Activated T-cell treated with anti-CD3 and anti-CD28 coated beads, Interleukin-2, amount 50 U/mL, for 24 hours (primary cell): ENCODE measurements at regions not wholly inside any gene's neighbourhood (a gene's known extent, or its start where the extent isn't known, plus 50 kb on each side); places are given as distances from the start of the nearest gene placed in this dataset.

ENCODE experiments used
- DNase-seq: peaks from one replicate; pipeline ENCODE4 v3.0.0-alpha.2; 2020
- H3K27ac Mint-ChIP-seq: 2 replicates; pipeline ENCODE4 v1.8.0; 2020; ENCODE audit warnings: mild to moderate bottlenecking, mixed read lengths
- H3K27me3 Mint-ChIP-seq: 2 replicates; pipeline ENCODE4 v1.8.0; 2020; ENCODE audit warnings: mixed read lengths
- H3K36me3 Mint-ChIP-seq: 2 replicates; pipeline ENCODE4 v1.8.0; 2020; ENCODE audit warnings: low read depth, mixed read lengths
- H3K4me1 Mint-ChIP-seq: 2 replicates; pipeline ENCODE4 v1.8.0; 2020; ENCODE audit warnings: low read depth, mixed read lengths
- H3K4me3 Mint-ChIP-seq: 2 replicates; pipeline ENCODE4 v1.8.0; 2020; ENCODE audit warnings: mild to moderate bottlenecking, moderate library complexity, mixed read lengths
- H3K9me3 Mint-ChIP-seq: 2 replicates; pipeline ENCODE4 v1.8.0; 2020; ENCODE audit warnings: mixed read lengths

DNA sequence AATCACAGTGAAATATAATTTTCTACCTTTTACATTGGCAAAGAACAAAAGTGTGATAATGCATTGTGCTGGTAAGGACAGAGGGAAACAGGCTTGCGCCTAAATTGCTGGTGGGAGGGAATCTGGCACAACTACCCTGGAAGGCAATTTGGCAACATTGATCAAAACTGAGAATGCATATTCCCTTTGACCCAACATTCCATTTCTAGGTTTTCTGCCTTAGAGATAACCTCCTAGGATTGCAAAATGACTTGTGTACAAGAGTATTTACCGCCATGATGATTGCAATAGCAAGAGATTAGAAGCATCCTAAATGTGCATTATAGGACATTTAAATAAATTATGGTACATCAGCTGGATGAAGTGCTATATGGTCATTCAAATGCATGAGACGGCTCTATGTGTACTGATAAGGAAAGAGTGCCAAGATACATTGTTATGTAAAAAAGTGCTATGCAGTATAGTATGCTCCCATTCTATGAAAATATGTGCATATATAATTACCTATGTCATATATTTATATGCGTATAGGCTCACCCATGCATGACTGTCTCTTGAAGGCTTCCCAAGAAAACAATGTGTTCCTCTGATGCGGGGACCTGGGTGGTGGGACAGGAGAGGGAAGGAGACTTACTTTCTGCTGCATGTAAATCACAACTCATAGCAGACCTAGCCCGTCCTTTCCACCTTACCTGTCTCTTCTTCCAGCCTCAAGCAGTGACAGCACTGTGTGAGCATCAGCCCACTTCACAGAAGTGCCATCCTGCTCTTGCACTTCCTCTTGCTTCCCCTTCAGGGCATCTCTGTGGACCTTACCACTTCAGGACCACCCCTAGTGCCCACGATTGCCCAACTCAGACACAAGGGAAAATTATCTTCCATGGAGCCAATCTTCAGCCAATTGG is 249.9 kb upstream of the TLE3 start:
- Mint-ChIP-seq H3K9me3 (no peaks in the 10 kb centered on the region), H3K27ac (no peak overlapping the region), H3K36me3 (no peaks in the 10 kb centered on the region), H3K4me3 (no peak overlapping the region), H3K27me3 (peaks cover 14% of the 10 kb centered on the region), H3K4me1 (peaks cover 2% of the 10 kb centered on the region)
- DNase-seq: no peak

DNA sequence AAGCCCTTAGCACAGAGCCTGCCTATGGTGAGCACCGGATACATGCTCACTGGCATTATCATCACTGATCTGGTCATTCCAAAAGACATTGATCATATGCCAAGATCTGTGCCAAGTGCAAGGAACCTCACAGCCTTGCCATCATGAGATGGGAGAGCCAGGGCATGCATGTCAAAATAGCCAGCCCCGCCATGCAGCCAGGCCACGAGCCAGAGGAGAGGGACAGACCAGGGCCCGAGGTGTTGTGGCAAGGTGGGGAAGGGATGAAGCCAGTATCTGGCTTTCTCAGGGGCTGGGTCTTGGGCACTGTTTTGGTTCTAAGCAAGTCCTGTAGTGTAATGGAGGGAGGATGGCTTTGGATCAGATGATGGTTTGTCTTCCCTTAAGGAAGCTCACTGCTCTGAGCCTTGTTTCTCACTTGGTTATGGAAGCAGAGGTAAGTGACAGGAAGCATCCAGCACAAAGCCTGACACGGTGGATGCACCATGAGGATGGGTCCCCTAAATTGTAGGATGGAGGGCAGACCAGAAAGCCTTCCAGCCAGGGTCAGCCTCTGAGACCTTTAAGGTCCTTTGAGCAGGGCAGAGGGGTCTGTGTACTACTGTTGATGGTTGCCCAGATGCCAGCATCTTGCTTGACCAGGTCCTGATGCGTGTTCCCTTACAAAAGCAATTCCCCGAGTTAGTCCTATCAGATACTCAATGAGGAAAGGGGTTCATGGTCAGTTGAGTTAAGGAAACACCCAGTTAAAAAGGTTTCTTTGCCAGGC is 247.7 kb upstream of the TLE3 start:
- Mint-ChIP-seq H3K4me1 (peaks cover 2% of the 10 kb centered on the region), H3K4me3 (no peak overlapping the region), H3K9me3 (no peaks in the 10 kb centered on the region), H3K36me3 (no peaks in the 10 kb centered on the region), H3K27me3 (peaks cover 12% of the 10 kb centered on the region), H3K27ac (no peak overlapping the region)
- no peak for DNase-seq

- H3K9me3 Mint-ChIP-seq: no peaks in the 10 kb centered on the region
- H3K4me3 Mint-ChIP-seq: no peak overlapping the region
- peaks cover 2% of the 10 kb centered on the region for H3K4me1 Mint-ChIP-seq
- H3K36me3 Mint-ChIP-seq: no peaks in the 10 kb centered on the region
- DNase-seq: no peak
- no peak overlapping the region for H3K27ac Mint-ChIP-seq
- peaks cover 11% of the 10 kb centered on the region for H3K27me3 Mint-ChIP-seq
These were observed 246.9 kb upstream of the TLE3 start for GRCh38 chr15:70344666-70345065.

GRCh38 chr15:70343961-70344621 is 246.4 kb upstream of the TLE3 start:
- Mint-ChIP-seq H3K9me3 (no peaks in the 10 kb centered on the region), H3K27me3 (peaks cover 8% of the 10 kb centered on the region), H3K4me1 (peaks cover 2% of the 10 kb centered on the region), H3K36me3 (no peaks in the 10 kb centered on the region), H3K27ac (no peak overlapping the region), H3K4me3 (no peak overlapping the region)
- DNase-seq: no peak

DNA sequence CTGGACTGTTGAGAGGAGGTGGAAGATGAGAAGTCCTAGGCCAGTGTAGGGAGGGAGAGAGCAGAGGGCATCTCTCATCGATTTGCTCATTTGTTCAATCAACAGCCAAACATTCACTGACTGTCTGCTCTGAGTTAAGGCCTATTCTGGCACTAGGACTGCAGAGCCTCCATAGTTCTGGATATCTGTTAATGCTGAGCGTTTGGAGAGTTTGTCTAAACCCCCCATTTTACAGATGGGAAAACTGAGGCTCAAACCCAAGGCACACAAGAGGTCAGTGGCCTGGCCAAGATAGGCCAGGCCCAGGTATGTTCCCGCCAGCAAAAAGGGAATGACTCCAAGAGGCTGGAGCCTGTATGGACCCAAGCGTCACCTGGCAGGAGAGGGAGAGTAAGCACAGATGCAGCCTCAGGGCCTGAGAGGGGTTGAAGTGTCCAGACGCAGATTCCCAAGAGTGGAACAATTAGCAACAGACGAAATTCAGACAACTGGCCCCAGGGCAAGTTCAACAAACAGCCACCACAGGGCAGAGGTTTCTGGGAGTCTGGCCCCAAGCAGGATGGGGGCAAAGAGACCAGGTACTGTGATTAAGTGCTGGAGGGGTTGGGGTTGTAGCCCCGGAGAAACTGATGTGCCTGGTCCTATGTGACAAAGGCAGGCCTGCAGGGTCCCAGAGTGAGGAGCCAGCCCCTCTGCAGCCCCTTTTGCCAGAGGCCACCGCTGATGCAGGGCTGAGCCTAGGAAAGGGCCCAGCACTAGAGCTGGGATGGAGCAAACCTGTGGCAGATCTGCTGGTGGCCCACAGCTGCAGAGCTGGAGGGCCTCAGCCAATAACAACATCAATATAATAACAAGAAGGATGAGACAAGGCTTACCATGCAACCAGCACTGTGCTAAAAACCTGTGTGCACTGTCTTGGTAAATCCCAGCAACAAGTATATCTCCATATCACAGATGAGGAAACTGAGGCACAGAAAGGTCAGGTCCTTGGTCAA is 245.1 kb upstream of the TLE3 start:
- Mint-ChIP-seq H3K27ac (no peak overlapping the region), H3K4me3 (no peak overlapping the region), H3K9me3 (no peaks in the 10 kb centered on the region), H3K4me1 (no peaks in the 10 kb centered on the region), H3K27me3 (peaks cover 4% of the 10 kb centered on the region), H3K36me3 (no peaks in the 10 kb centered on the region)
- DNase-seq: no peak

DNA sequence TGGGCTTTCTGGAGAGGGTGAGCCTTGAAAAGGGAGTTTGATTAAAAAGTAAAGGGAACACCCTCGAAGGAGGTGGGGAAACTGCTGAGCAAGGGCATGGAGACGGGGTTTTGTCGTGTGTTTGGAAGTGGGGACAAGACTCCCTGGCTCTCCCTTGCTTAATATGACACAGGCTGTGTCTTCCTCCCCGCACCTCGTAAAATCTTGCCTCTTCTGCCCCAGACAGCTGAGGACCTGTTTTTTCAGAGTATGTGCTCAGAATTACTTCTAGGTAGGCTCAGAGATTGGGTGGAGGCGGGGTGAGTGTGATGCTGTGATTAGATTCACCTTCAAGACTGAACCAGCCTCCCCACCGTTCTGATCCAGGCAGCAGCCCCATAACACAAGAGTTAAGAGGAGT is 244.4 kb upstream of the TLE3 start:
- H3K27ac Mint-ChIP-seq: no peak overlapping the region
- H3K9me3 Mint-ChIP-seq: no peaks in the 10 kb centered on the region
- H3K4me3 Mint-ChIP-seq: no peak overlapping the region
- H3K27me3 Mint-ChIP-seq: peaks cover 5% of the 10 kb centered on the region
- H3K36me3 Mint-ChIP-seq: no peaks in the 10 kb centered on the region
- no peaks in the 10 kb centered on the region for H3K4me1 Mint-ChIP-seq
- DNase-seq: no peak

GRCh38 chr15:70341566-70341965 is 243.8 kb upstream of the TLE3 start:
- no peaks in the 10 kb centered on the region for H3K9me3 Mint-ChIP-seq
- H3K27ac Mint-ChIP-seq: no peak overlapping the region
- H3K4me1 Mint-ChIP-seq: no peaks in the 10 kb centered on the region
- no peaks in the 10 kb centered on the region for H3K36me3 Mint-ChIP-seq
- DNase-seq: no peak
- H3K4me3 Mint-ChIP-seq: no peak overlapping the region
- H3K27me3 Mint-ChIP-seq: peaks cover 5% of the 10 kb centered on the region

GRCh38 chr15:70340494-70340870 is 242.8 kb upstream of the TLE3 start:
- peaks cover 5% of the 10 kb centered on the region for H3K27me3 Mint-ChIP-seq
- no peaks in the 10 kb centered on the region for H3K36me3 Mint-ChIP-seq
- no peak for DNase-seq
- H3K27ac Mint-ChIP-seq: no peak overlapping the region
- no peaks in the 10 kb centered on the region for H3K4me1 Mint-ChIP-seq
- H3K9me3 Mint-ChIP-seq: peaks cover 4% of the 10 kb centered on the region
- H3K4me3 Mint-ChIP-seq: no peak overlapping the region

DNA sequence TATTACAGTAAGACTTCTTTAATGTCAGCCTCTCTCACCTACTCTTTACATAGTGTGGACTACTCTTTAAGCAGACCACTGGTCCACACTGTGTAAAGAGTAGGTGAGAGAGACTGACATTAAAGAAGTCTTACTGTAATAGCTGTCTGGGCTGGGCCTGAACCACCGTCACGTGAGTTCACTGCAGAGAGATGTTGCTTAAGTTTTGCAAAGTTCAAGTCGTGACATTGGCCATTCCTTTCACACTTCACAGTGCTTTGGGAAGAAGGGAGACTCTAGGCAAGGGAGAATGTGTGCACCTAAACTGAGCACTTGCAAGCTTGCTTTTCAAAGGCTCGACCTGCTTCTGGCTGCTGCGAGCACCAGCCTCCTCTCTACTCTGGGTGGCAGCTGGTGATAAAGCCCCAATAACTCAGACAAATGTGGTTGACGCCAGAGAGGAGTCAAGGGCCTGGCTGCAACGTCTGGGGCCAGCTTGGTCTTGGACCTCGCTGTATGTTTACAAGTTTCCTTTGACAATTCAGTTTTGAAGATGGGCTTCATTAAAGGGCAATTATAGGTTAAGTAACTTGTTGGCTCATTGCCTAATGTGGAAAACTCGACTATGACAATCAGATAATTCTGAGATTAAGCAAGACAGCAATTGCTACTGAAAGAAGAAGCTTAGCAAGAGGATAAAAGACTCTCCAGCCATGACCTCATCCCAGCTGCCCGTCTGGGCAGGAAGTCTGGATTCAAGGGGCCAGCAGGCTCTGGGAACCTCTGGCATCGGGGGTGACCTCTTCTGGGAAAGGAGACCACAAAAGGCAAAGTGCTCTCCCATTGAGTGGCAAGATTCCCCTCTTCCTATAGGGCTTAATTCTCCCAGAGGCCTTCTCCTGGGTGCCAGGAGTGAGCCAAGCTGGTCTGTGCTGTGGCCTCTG is 242.1 kb upstream of the TLE3 start:
- DNase-seq: no peak
- Mint-ChIP-seq H3K4me1 (no peaks in the 10 kb centered on the region), H3K4me3 (no peak overlapping the region), H3K27ac (no peak overlapping the region), H3K27me3 (peaks cover 5% of the 10 kb centered on the region), H3K36me3 (no peaks in the 10 kb centered on the region), H3K9me3 (peaks cover 10% of the 10 kb centered on the region)

DNA sequence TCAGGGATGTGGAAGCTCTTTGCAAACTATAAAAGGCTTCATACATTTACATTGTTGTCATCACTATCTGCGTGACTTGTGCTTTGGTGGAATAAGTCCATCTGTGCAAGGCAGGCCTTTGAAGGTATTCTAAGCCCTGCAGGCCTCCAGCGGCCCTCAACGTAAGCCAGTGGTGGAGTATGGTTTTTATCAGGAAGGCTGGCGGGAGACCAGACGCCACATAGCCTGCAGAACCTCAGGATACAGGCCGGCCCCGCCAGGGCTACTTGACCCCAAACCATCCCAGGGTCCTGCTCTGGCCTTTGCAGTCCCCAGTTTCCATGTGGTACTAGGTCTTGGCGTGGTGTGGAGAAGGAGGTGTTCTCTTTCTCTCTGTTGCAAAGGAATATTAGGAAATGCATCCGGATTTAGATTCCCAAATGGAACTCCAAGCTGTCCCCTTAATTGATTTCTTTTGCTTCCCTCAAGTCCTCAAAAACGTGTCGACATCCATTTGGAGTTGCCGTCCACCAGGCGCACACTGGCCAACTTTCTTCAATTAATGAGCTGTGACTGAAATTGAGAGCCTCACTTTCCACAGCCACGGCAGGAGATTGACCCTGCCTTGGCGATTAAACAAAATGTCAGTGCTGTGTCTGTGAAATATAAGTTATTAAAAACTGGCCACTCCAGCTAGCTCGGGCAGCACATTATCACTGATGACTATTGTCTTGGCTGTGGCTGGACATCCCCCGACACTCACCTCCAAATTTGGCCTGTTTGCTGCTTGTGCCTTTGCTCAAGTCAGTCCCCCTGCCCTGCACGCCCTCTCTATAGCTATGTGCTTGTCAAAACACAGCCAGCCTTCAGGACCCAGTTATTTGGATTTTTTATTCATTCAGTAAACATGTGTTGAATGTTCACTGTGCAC is 239.8 kb upstream of the TLE3 start:
- no peak overlapping the region for H3K4me3 Mint-ChIP-seq
- peaks cover 3% of the 10 kb centered on the region for H3K36me3 Mint-ChIP-seq
- peaks cover 5% of the 10 kb centered on the region for H3K27me3 Mint-ChIP-seq
- no peak for DNase-seq
- no peaks in the 10 kb centered on the region for H3K4me1 Mint-ChIP-seq
- peaks cover 22% of the 10 kb centered on the region for H3K9me3 Mint-ChIP-seq
- no peak overlapping the region for H3K27ac Mint-ChIP-seq

DNA sequence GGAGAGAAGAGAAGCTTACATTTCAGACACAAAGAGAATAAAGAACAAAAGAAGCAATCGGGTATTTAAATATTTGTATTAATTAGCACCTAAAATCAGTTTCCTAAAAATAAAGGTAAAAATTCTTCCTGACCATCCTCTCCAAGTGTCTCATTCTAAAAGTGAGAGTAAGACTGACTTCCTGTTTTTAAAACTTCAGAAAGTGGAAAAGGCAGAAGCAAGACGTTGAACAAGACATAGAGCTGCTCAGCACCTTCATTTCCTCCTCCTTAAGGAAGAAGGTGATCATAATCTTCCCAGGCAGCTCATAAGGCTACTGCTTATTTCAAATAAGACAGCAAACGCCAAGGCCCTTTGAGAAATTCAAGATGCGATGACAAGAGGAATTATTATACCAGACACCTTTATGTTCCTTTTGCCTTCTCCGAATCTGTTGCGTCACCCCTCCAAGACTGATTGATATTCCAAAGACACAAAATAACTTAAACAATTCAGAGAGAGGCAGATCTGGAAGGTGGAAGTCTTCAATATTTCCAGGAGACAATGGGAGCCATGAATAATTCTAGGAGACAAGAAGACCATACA is 238.8 kb upstream of the TLE3 start:
- no peaks in the 10 kb centered on the region for H3K4me1 Mint-ChIP-seq
- peaks cover 5% of the 10 kb centered on the region for H3K27me3 Mint-ChIP-seq
- H3K4me3 Mint-ChIP-seq: no peak overlapping the region
- H3K27ac Mint-ChIP-seq: no peak overlapping the region
- peaks cover 22% of the 10 kb centered on the region for H3K9me3 Mint-ChIP-seq
- DNase-seq: no peak
- peaks cover 3% of the 10 kb centered on the region for H3K36me3 Mint-ChIP-seq

GRCh38 chr15:70334286-70334685 is 236.6 kb upstream of the TLE3 start:
- peaks cover 5% of the 10 kb centered on the region for H3K27me3 Mint-ChIP-seq
- H3K27ac Mint-ChIP-seq: no peak overlapping the region
- peaks cover 3% of the 10 kb centered on the region for H3K36me3 Mint-ChIP-seq
- no peak for DNase-seq
- no peak overlapping the region for H3K4me3 Mint-ChIP-seq
- peaks cover 22% of the 10 kb centered on the region for H3K9me3 Mint-ChIP-seq
- H3K4me1 Mint-ChIP-seq: no peaks in the 10 kb centered on the region
